GM12878 (cell line): ENCODE measurements at regions not wholly inside any gene's neighbourhood (a gene's known extent, or its start where the extent isn't known, plus 50 kb on each side); places are given as distances from the start of the nearest gene placed in this dataset.

Experiments
- ATAC-seq: fragments of 200-7000 bp; cut with Tn5 transposase; 3 replicates; pipeline ENCODE4 v1.9.1; 2020; ENCODE audit warnings: mild to moderate bottlenecking, moderate library complexity
- BruUV-seq: library from RNA; stranded (reverse); fragments of 400-500 nt; replicated peaks from 2 replicates; lab custom pipeline; 2021; lab: Mats Ljungman, UMichigan
- CTCF ChIA-PET: fragments of 300-600 bp; sonication (Branson Sonifier 250); formaldehyde crosslinking; extraction: SDS; loops from one replicate; lab custom pipeline; 2021; ENCODE audit warnings: inconsistent platforms; lab: Yijun Ruan, JAX
- POLR2A ChIA-PET: fragments of 350-600 bp; formaldehyde crosslinking; extraction: SDS; loops from one replicate; lab custom pipeline; 2021; ENCODE audit warnings: inconsistent platforms; lab: Charles Lee
- RAD21 ChIA-PET: fragments of 300-600 bp; sonication (Branson Sonifier 250); formaldehyde crosslinking; loops from one replicate; lab custom pipeline; 2023; ENCODE audit warnings: antibody characterized with exemption; ENCODE audit not compliant: unreplicated experiment; lab: Charles Lee
- SMC1A ChIA-PET: fragments of 300-600 bp; sonication (Branson Sonifier 250); formaldehyde crosslinking; loops from one replicate; lab custom pipeline; 2023; ENCODE audit not compliant: unreplicated experiment, uncharacterized antibody; lab: Charles Lee
- DNase-seq: peaks from one replicate; pipeline ENCODE4 v3.0.0-alpha.2; 2011; ENCODE audit warnings: low read depth, low spot score
- FAIRE-seq: peaks from 3 replicates; lab custom pipeline; 2011; peaks lifted over from hg19 to GRCh38; lab: Jason Lieb, UNC
- H2AFZ ChIP-seq: 2 replicates; pipeline ENCODE4 v1.6.0; 2011; ENCODE audit warnings: low read depth, low read length, control low read depth; ENCODE audit not compliant: control insufficient read depth
- H3K27ac ChIP-seq: 2 replicates; pipeline ENCODE4 v1.5.1; 2011; ENCODE audit warnings: control low read depth; ENCODE audit not compliant: control insufficient read depth, insufficient read depth
- H3K27me3 ChIP-seq, 2 experiments: replicated peaks in 1 of 2; 2 replicates each; pipeline versions ENCODE4 v1.6.0 to v1.6.1; 2011; ENCODE audit warnings: low read length in 1 of 2; ENCODE audit not compliant: control insufficient read depth in 2 of 2, insufficient read depth in 2 of 2
- H3K36me3 ChIP-seq, 2 experiments: 2 replicates each; pipeline ENCODE4 v1.5.1; 2011; ENCODE audit warnings: low read length in 1 of 2; ENCODE audit not compliant: control insufficient read depth in 2 of 2, insufficient read depth in 2 of 2
- H3K4me1 ChIP-seq: 2 replicates; pipeline ENCODE4 v1.6.1; 2011; ENCODE audit warnings: mild to moderate bottlenecking, low read length, moderate library complexity, mixed read lengths; ENCODE audit not compliant: control insufficient read depth, insufficient read depth
- H3K4me2 ChIP-seq: 2 replicates; pipeline ENCODE4 v1.6.0; 2011; ENCODE audit warnings: control low read depth; ENCODE audit not compliant: control insufficient read depth, insufficient read depth
- H3K4me3 ChIP-seq: fragments of 200-600 bp; sonication (generic); 2 replicates; pipeline ENCODE4 v1.5.1; 2016
- H3K79me2 ChIP-seq: 2 replicates; pipeline ENCODE4 v1.6.0; 2011; ENCODE audit warnings: low read length; ENCODE audit not compliant: control insufficient read depth, insufficient read depth
- H3K9ac ChIP-seq: 2 replicates; pipeline ENCODE4 v1.8.0; 2011; ENCODE audit warnings: low read length, control low read depth, mixed read lengths; ENCODE audit not compliant: control insufficient read depth, insufficient read depth
- H3K9me3 ChIP-seq: replicated peaks from 3 replicates; pipeline ENCODE4 v1.5.1; 2011; ENCODE audit warnings: mild to moderate bottlenecking, low read length; ENCODE audit not compliant: control insufficient read depth, insufficient read depth
- H4K20me1 ChIP-seq: 2 replicates; pipeline ENCODE4 v1.6.0; 2011; ENCODE audit not compliant: control insufficient read depth, insufficient read depth
- CHD4 ChIP-seq: fragments of 200-600 bp; sonication (generic); IDR thresholded peaks from 2 replicates; pipeline ENCODE4 v1.6.1; 2016; ENCODE audit warnings: mild to moderate bottlenecking
- IKZF1 ChIP-seq: fragments of 450-650 bp; conservative IDR thresholded peaks from 2 replicates; pipeline ENCODE4 v1.6.1; 2017; ENCODE audit warnings: antibody characterized with exemption, mild to moderate bottlenecking
- RAD21 ChIP-seq: IDR thresholded peaks from 2 replicates; pipeline ENCODE4 v1.6.1; 2011; ENCODE audit warnings: mild to moderate bottlenecking, low read depth, low read length, moderate library complexity; ENCODE audit not compliant: insufficient read depth
- ZNF217 ChIP-seq: fragments of 450-650 bp; IDR thresholded peaks from 2 replicates; pipeline ENCODE4 v1.6.1; 2017; ENCODE audit warnings: antibody characterized with exemption, mild to moderate bottlenecking
- WGBS: methylation state at CpG from one replicate; pipeline ENCODE4 v1.1.6; 2016; ENCODE audit warnings: low lambda C conversion rate; ENCODE audit not compliant: insufficient replicate concordance, insufficient coverage; ENCODE audit errors: missing lambda C conversion rate; 5-methylcytosine and 5-hydroxymethylcytosine counted together
- in situ Hi-C: fragments of 300-500 bp; cut with MboI; formaldehyde crosslinking; loops from 9 replicates; pipeline ENCODE4 v1.14.3; 2018; ENCODE audit warnings: mixed read lengths
- intact Hi-C: fragments of 100-400 bp; cut with micrococcal nuclease; formaldehyde crosslinking; loops from one replicate; pipeline ENCODE4 v1.14.2; 2022; ENCODE audit not compliant: unreplicated experiment
- TF ChIP-seq, protein P1 (sequence below), 3 experiments: IDR thresholded peaks in 2 of 3; conservative IDR thresholded peaks in 1 of 3; 2 replicates each; pipeline ENCODE4 v1.5.1; 2011; ENCODE audit warnings: low read depth in 3 of 3, low read length in 3 of 3, mild to moderate bottlenecking in 3 of 3, control low read depth in 2 of 3, moderate library complexity in 2 of 3, inconsistent platforms in 1 of 3, mixed read lengths in 1 of 3; ENCODE audit not compliant: control insufficient read depth in 2 of 3, insufficient read depth in 1 of 3; ENCODE audit errors: extremely low read depth in 1 of 3
- TF ChIP-seq, protein P2 (sequence below): fragments of 450-650 bp; IDR thresholded peaks from 2 replicates; pipeline ENCODE4 v1.6.1; 2017; ENCODE audit warnings: mild to moderate bottlenecking, low read depth, inconsistent platforms; ENCODE audit not compliant: poor library complexity, severe bottlenecking
- TF ChIP-seq, protein P3 (sequence below): IDR thresholded peaks from 2 replicates; pipeline ENCODE4 v1.6.1; 2011; ENCODE audit warnings: mild to moderate bottlenecking, low read depth, low read length, moderate library complexity; ENCODE audit not compliant: insufficient replicate concordance
- TF ChIP-seq, protein P4 (sequence below): fragments of 450-650 bp; IDR thresholded peaks from 2 replicates; pipeline ENCODE4 v1.6.1; 2018; ENCODE audit warnings: mild to moderate bottlenecking, low read depth, moderate library complexity; ENCODE audit not compliant: partially characterized antibody

DNA sequence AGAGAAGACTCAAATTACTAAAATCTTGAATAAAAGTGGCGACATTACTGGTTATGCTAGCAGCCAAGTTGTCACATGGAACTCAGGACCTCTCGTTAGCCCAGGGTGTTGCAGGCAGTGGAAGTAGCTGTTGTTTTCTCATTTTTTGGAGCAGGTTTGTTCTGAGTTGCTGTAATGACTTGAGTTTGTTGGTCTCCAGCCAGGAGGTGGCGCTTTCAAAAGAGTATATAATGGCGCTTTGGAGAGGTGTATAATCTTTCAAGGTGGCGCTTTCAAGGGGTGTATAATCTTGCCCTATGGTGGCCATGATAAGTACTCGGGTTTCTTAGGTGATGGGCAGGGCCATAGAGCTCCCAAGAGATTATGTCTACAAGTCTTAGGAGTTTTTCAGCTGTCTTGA, 632.7 kb downstream of the NTRK3 start:
- H3K79me2 ChIP-seq: no peaks in the 10 kb centered on the region
- CTCF ChIA-PET: interaction anchor here (0.7 kb wide), 1 partner anchor 1580 kb away, joined by 3 read pairs; no protein-coding TSS in a partner anchor
- intact Hi-C loops: no loop called here
- H3K9ac ChIP-seq: no peak overlapping the region
- WGBS: 2% methylated on average over 6 of the region's 6 CpGs
- ATAC-seq: no peak
- H3K27ac ChIP-seq: no peak overlapping the region
- H3K4me3 ChIP-seq: no peak overlapping the region
- no peaks in the 10 kb centered on the region for H4K20me1 ChIP-seq
- in situ Hi-C loops: no loop called here
- H2AFZ ChIP-seq: no peak overlapping the region
- no peak overlapping the region for H3K4me2 ChIP-seq
- no peak for FAIRE-seq
- no TSS peak for BruUV-seq
- no peaks in the 10 kb centered on the region for H3K4me1 ChIP-seq
- SMC1A ChIA-PET: no interaction called here
- RAD21 ChIA-PET: no interaction called here
- H3K9me3 ChIP-seq: no peaks in the 10 kb centered on the region
- DNase-seq: no peak
- TF ChIP-seq RAD21 (peak; percentile 9; the same call in 1 of the 2 replicates), CHD4 (no peak)
- TF ChIP-seq, all 136 proteins: peak for 1
- Histone ChIP-seq H3K36me3 (no peaks in the 10 kb centered on the region), H3K27me3 (no peaks in the 10 kb centered on the region)
- POLR2A ChIA-PET: no interaction called here

DNA sequence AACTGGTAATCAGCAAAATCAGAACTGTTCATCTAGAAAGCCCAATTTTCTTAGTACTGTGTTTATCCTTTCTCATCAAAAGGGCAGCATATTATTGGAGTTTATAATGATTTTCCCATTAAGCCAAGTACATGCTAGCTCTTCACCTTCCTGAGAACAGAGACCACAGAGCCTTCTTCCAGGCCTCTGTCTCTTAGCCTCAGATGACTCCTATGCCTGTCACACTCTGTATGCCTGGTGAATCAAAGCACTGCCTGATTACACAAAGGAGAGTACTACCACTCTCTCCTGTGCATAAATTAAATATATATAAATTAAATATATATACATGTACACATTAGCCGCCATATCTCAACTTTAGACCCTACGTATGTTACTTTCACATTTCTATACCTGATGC, 636.1 kb downstream of the NTRK3 start:
- H3K4me2 ChIP-seq: no peak overlapping the region
- BruUV-seq: no TSS peak
- no peaks in the 10 kb centered on the region for H3K4me1 ChIP-seq
- H3K4me3 ChIP-seq: no peak overlapping the region
- TF ChIP-seq ZNF217: no peak
- TF ChIP-seq, protein P1, sequence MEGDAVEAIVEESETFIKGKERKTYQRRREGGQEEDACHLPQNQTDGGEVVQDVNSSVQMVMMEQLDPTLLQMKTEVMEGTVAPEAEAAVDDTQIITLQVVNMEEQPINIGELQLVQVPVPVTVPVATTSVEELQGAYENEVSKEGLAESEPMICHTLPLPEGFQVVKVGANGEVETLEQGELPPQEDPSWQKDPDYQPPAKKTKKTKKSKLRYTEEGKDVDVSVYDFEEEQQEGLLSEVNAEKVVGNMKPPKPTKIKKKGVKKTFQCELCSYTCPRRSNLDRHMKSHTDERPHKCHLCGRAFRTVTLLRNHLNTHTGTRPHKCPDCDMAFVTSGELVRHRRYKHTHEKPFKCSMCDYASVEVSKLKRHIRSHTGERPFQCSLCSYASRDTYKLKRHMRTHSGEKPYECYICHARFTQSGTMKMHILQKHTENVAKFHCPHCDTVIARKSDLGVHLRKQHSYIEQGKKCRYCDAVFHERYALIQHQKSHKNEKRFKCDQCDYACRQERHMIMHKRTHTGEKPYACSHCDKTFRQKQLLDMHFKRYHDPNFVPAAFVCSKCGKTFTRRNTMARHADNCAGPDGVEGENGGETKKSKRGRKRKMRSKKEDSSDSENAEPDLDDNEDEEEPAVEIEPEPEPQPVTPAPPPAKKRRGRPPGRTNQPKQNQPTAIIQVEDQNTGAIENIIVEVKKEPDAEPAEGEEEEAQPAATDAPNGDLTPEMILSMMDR (IDR thresholded peaks at IDR 0.05 in 2 of 3, conservative IDR thresholded peaks at IDR 0.05 in 1 of 3; ENCODE audit: control insufficient read depth in 2 of 3, extremely low read depth in 1 of 3, insufficient read depth in 1 of 3, low read depth in 3 of 3, low read length in 3 of 3): no peak
- TF ChIP-seq, protein P2, sequence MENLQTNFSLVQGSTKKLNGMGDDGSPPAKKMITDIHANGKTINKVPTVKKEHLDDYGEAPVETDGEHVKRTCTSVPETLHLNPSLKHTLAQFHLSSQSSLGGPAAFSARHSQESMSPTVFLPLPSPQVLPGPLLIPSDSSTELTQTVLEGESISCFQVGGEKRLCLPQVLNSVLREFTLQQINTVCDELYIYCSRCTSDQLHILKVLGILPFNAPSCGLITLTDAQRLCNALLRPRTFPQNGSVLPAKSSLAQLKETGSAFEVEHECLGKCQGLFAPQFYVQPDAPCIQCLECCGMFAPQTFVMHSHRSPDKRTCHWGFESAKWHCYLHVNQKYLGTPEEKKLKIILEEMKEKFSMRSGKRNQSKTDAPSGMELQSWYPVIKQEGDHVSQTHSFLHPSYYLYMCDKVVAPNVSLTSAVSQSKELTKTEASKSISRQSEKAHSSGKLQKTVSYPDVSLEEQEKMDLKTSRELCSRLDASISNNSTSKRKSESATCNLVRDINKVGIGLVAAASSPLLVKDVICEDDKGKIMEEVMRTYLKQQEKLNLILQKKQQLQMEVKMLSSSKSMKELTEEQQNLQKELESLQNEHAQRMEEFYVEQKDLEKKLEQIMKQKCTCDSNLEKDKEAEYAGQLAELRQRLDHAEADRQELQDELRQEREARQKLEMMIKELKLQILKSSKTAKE: no peak
- no peak for TF ChIP-seq IKZF1
- TF ChIP-seq, protein P3, sequence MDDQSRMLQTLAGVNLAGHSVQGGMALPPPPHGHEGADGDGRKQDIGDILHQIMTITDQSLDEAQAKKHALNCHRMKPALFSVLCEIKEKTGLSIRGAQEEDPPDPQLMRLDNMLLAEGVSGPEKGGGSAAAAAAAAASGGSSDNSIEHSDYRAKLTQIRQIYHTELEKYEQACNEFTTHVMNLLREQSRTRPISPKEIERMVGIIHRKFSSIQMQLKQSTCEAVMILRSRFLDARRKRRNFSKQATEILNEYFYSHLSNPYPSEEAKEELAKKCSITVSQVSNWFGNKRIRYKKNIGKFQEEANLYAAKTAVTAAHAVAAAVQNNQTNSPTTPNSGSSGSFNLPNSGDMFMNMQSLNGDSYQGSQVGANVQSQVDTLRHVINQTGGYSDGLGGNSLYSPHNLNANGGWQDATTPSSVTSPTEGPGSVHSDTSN: no peak
- TF ChIP-seq, protein P4, sequence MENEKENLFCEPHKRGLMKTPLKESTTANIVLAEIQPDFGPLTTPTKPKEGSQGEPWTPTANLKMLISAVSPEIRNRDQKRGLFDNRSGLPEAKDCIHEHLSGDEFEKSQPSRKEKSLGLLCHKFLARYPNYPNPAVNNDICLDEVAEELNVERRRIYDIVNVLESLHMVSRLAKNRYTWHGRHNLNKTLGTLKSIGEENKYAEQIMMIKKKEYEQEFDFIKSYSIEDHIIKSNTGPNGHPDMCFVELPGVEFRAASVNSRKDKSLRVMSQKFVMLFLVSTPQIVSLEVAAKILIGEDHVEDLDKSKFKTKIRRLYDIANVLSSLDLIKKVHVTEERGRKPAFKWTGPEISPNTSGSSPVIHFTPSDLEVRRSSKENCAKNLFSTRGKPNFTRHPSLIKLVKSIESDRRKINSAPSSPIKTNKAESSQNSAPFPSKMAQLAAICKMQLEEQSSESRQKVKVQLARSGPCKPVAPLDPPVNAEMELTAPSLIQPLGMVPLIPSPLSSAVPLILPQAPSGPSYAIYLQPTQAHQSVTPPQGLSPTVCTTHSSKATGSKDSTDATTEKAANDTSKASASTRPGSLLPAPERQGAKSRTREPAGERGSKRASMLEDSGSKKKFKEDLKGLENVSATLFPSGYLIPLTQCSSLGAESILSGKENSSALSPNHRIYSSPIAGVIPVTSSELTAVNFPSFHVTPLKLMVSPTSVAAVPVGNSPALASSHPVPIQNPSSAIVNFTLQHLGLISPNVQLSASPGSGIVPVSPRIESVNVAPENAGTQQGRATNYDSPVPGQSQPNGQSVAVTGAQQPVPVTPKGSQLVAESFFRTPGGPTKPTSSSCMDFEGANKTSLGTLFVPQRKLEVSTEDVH: no peak
- H3K27ac ChIP-seq: no peak overlapping the region
- no peaks in the 10 kb centered on the region for H3K27me3 ChIP-seq
- H2AFZ ChIP-seq: no peak overlapping the region
- DNase-seq (no peak), FAIRE-seq (no peak), ATAC-seq (no peak)
- WGBS: 70% methylated on average over 2 of the region's 2 CpGs
- ChIA-PET RAD21 (interaction anchor here (0.6 kb wide), 2 partner anchors 27 to 550 kb away, joined by 3 to 4 read pairs; no protein-coding TSS in a partner anchor), CTCF (no interaction called here), POLR2A (no interaction called here), SMC1A (interaction anchor here (1.1 kb wide), 1 partner anchor 21 kb away, joined by 3 read pairs; no protein-coding TSS in a partner anchor)
- no peaks in the 10 kb centered on the region for H3K9me3 ChIP-seq
- H3K9ac ChIP-seq: no peak overlapping the region
- H3K79me2 ChIP-seq: no peaks in the 10 kb centered on the region
- no peaks in the 10 kb centered on the region for H4K20me1 ChIP-seq
- in situ Hi-C loops (no loop called here), intact Hi-C loops (no loop called here)
- no peaks in the 10 kb centered on the region for H3K36me3 ChIP-seq
